Mucosa of descending colon (tissue), 3 donors: ENCODE measurements at regions not wholly inside any gene's neighbourhood (a gene's known extent, or its start where the extent isn't known, plus 50 kb on each side); places are given as distances from the start of the nearest gene placed in this dataset.
A peak's percentile ranks its signal among the peaks of the same experiment; 100 is the strongest.

Experiments used
- ATAC-seq: fragments of 200-7000 bp; cut with Tn5 transposase; one replicate; pipeline ENCODE4 v1.9.1; 2020; ENCODE audit warnings: mild to moderate bottlenecking, moderate library complexity
- DNase-seq, 3 donors: peaks; one replicate each; pipeline ENCODE4 v3.0.0-alpha.2; 2020
- H3K36me3 ChIP-seq: fragments of 200-600 bp; one replicate; pipeline ENCODE4 v1.8.0; 2021; ENCODE audit warnings: low read depth, mild to moderate bottlenecking
- H3K4me1 ChIP-seq: fragments of 200-600 bp; one replicate; pipeline ENCODE4 v1.8.0; 2021; ENCODE audit warnings: low read depth, mild to moderate bottlenecking
- H3K4me3 ChIP-seq: fragments of 200-600 bp; one replicate; pipeline ENCODE4 v1.8.0; 2021; ENCODE audit warnings: mild to moderate bottlenecking
- H3K9me3 ChIP-seq: fragments of 200-600 bp; one replicate; pipeline ENCODE4 v1.8.0; 2021; ENCODE audit warnings: mild to moderate bottlenecking
- CTCF ChIP-seq: fragments of 200-600 bp; IDR thresholded peaks from one replicate; pipeline ENCODE4 v1.8.0; 2022; ENCODE audit warnings: antibody characterized with exemption, mild to moderate bottlenecking
- intact Hi-C, 2 donors: fragments of 100-400 bp; cut with DNase I in 1 of 2; cut with micrococcal nuclease in 1 of 2; formaldehyde crosslinking; loops; one replicate each; pipeline versions ENCODE4 v1.11.0 to v1.11.1; 2022; cut with DNase I, micrococcal nuclease
- donor health status: DM: no; HTN: no; CAD: no; lungs with moderate emphysema.
- donor health status: DM: no; HTN: no; CAD: no.
- donor health status: DM: no; HTN: yes; CAD: no.

GRCh38 chr7:17620566-17620965 is 319.7 kb downstream of the SNX13 start:
- H3K4me1 ChIP-seq, result no peaks in the 10 kb centered on the region
- H3K36me3 ChIP-seq, result no peaks in the 10 kb centered on the region
- no peak for TF ChIP-seq CTCF
- DNase-seq, result no peak
- H3K9me3 ChIP-seq, result no peaks in the 10 kb centered on the region
- intact Hi-C loops, result no loop called here
- ATAC-seq, result no peak
- H3K4me3 ChIP-seq, result no peak overlapping the region

GRCh38 chr7:17622451-17622850 is 317.8 kb downstream of the SNX13 start:
- DNase-seq (no peak), ATAC-seq (no peak)
- H3K4me1 ChIP-seq, result no peaks in the 10 kb centered on the region
- TF ChIP-seq CTCF, result no peak
- H3K36me3 ChIP-seq, result no peaks in the 10 kb centered on the region
- no peaks in the 10 kb centered on the region for H3K9me3 ChIP-seq
- H3K4me3 ChIP-seq, result no peak overlapping the region
- intact Hi-C loops, result no loop called here

- no peak for TF ChIP-seq CTCF
- DNase-seq, result no peak
- Histone ChIP-seq H3K36me3 (no peaks in the 10 kb centered on the region), H3K9me3 (no peaks in the 10 kb centered on the region), H3K4me3 (no peak overlapping the region), H3K4me1 (no peaks in the 10 kb centered on the region)
- no peak for ATAC-seq
- intact Hi-C loops, result no loop called here
These were observed 316.6 kb downstream of the SNX13 start for GRCh38 chr7:17623546-17624185.

- intact Hi-C loops, result no loop called here
- DNase-seq (no peak), ATAC-seq (peak; percentile 20)
- TF ChIP-seq CTCF, result no peak
- Histone ChIP-seq H3K9me3 (no peaks in the 10 kb centered on the region), H3K4me1 (no peaks in the 10 kb centered on the region), H3K36me3 (no peaks in the 10 kb centered on the region), H3K4me3 (no peak overlapping the region)
These were observed 315.9 kb downstream of the SNX13 start for GRCh38 chr7:17624379-17624778.

- no peak overlapping the region for H3K4me3 ChIP-seq
- H3K36me3 ChIP-seq, result no peaks in the 10 kb centered on the region
- H3K4me1 ChIP-seq, result no peaks in the 10 kb centered on the region
- no peaks in the 10 kb centered on the region for H3K9me3 ChIP-seq
- no peak for ATAC-seq
- no peak for TF ChIP-seq CTCF
- intact Hi-C loops, result no loop called here
- no peak for DNase-seq
These were observed 315.3 kb downstream of the SNX13 start for GRCh38 chr7:17625043-17625442.

GRCh38 chr7:17626235-17626634 is 314.1 kb downstream of the SNX13 start:
- intact Hi-C loops, result no loop called here
- H3K4me1 ChIP-seq, result no peaks in the 10 kb centered on the region
- no peaks in the 10 kb centered on the region for H3K9me3 ChIP-seq
- H3K4me3 ChIP-seq, result no peak overlapping the region
- DNase-seq, result no peak
- no peak for ATAC-seq
- no peak for TF ChIP-seq CTCF
- no peaks in the 10 kb centered on the region for H3K36me3 ChIP-seq
